ENCODE measurements at regions not wholly inside any gene's neighbourhood (a gene's known extent, or its start where the extent isn't known, plus 50 kb on each side); places are given as distances from the start of the nearest gene placed in this dataset.

DNA sequence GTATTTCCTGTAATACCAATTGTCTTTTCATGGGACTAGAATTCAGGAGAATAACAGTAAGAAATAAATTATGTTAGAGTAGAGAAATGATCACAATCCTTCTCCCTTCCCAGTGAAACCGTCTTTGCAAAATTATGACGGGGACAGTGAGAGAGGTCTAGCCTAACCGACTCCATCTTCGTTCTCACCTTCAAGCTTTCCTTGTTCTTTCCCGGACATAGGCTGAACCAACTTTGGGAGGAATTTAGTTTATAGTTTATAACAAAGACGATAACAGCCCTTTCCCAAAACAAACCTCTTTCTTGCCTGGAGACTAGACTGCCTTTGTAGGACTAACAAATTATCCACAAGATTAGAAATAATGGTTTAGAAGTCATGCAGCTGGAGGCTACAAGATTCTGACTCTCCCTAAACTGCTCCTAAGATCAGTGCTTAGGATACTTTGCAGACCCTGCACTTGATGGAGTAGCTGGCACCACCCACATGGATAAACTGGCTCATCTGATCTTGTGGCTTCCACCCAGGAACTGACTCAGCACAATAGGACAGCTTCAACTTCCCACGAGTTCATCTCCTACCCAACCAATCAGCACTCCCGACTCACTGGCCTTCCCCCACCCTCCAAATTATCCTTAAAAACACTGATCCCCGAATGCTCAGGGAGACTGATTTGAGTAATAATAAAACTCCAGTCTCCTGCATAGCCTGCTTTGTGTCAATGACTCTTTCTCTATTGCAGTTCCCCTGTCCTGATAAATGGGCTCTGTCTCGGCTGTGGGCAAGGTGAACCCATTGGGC, 521.2 kb upstream of the TBX3 start:
- no peak for DNase-seq

DNA sequence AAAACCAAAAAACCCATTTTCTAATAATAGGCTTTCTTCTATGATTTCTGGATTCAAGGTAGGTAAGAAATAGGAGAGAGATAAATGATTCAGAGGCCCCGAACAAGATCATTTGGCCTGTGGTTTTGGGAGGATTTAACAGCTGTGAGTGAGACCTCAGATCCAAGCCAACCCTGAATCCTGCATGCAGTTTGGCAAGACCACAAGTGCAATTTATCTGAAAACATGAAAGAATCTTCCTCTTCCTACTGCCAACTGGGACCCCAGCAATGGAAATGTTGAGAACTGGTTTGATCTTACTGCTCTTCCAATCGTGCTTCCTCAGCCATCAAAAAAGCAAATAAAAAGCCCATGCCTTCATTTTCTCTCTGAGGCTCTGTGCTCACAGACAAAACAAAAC, 519.7 kb upstream of the TBX3 start:
- DNase-seq = no peak

DNA sequence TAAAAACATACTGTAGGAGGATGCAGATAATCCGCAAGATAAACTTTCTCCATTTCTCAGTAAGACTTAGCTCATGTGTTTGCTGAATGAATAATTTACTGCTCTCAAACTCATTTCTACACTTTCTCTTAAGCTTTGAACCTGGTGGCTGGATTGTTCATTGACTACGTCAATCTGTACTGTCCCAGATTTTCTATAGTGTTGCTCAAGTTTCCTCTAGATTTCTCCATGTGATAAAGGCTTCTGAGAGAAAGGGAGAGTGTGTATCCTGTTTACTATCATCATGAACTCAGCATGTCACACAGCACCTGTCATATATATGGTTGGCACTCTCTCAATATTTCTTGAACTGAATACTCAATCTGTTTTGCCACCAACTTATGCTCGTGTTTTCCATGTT, 518.0 kb upstream of the TBX3 start:
- no peak for DNase-seq

DNA sequence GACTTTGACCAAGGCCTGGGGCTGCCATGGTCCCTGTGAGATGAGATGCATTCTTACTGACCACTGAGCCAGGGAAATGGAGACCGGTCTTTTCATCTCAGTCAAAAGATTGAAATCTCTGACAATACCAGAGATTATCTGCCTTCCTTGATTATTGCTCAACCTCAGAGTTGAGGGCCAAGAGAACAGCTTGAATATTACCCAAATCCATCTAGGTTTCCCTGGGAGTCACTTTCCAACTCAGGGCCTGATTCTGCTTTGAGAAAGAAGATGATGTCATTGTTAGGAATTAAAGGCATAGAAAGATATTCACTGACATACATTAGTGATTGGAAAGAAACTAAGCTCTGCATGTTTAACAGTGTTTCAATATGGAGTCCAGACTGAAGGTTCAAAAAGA, 515.9 kb upstream of the TBX3 start:
- DNase-seq = no peak

DNA sequence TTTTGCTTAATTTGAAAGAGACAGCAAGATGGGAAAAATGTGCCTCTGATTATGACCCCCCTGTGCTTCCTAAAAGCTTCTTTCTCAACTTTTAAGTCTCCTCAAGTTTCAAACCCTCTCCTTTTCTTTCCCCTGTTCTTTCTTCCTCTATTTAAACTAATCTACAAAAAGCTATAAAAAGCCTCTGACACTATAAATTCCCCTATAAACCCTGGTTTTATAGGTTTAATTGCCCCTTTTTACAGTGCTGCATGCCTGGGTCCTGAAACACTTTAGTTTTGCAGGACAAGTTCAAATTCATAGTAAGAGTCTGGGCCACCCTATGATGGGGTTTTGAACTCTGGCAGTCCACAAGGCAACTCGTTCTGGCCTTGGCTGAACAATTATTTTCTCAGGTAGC, 510.9 kb upstream of the TBX3 start:
- DNase-seq = no peak

DNA sequence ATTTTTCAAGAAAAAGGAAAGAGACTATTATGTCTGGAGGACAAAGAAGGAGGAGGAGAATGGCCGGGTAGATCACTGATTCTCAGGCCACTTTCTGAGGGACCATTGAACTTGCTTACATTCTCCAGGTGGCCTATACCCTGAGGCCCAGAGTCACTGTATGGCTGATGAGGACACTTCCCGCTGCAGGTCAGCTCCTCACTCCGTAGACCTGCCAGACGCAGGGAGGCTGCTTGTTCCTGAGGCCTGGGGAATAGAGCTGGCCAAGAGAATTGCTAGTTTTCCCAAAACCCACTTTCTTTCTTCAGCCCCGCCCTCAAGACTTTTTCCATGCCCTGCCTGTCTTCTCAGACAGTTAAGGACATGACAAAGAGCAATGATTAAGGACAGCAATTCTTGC, 510.5 kb upstream of the TBX3 start:
- DNase-seq = no peak

DNA sequence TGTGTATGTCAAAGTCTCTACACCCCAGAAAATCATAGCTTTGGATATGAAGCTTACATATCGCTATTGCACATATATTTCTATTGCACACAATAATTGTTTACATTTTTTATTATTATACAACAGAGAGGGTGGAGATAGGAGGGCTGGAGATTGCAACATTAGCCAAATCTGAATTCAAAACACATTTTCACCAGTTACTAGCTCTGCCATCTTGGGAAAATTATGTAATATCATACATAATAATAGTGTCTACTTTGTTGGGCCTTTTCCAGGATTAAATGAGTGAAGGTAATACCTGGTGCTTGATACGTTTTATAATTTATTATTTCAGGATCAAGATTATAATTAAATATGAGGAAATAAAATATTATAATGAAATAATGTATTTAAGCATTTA, 507.4 kb upstream of the TBX3 start:
- DNase-seq = no peak

DNA sequence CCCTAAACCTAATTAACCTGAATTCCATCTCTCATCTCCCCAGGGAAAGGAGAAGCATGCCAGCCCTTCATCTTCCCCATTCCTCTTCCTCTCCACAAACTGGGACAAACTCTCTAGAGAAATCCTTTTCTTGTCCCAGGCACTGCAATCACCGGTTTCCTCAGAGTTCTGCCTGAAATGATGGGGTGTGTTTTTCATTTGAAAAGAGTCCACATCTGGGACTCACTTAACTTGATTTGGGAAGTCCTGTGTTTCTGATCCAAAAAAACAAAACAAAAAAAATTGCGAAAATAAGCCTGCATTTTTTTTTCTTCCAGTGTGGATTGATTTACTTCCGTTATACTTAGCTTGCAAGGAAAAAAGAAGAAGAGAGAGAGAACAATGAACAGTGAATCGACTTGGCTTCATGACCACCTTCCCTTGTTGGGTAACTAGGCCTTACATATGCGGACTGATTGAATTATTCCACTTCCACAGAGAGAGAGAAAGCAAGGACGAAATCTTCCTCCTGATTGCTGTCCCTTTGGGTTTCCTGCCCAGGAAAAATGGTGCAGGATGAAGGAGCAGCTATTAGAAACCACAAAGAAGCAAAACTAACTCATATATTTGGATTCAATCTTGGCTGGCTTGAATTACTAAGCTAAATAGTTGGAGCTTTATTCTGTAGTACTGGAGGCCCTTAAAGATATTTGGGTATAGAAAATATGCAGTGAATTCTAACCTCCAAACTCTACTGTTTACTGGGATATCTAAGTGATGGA, 506.2 kb upstream of the TBX3 start:
- no peak for DNase-seq

DNA sequence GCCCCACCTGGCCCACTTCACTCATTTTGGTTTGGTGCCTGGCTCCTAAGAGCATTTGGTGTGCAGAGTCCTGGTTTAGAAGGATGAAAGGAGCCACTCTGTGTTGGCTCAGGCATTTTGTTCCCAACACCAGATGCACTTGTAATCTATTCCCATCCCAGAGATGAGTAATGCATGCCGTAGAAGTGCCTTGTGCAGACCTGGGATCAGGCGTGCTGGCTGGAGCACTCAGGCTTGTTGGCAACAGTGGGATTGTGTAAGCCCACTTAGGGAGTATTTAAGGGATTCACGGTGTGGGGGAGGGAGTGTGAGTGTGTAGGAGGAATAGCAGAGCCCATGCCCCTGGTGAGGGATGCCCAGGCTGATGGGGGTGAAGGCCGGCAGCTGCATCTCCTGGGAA, 501.5 kb upstream of the TBX3 start:
- no peak for DNase-seq

DNA sequence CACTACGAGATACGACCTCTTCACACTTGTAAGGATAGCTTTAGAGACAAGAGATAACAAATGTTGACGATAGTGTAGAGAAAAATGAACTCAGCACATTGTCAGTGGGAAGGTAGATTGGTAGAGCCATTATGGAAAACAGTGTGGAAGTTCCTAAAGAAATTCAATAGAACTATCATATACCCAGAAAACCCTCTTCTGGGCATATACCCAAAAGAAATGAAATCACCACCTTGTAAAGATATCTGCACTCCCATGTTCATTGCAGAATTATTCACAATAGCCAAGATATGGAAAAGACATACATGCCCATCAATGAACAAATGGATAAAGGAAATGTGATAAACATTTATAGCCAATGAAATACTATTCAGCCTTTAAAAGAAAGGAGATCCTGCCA, 499.8 kb upstream of the TBX3 start:
- DNase-seq = no peak

DNA sequence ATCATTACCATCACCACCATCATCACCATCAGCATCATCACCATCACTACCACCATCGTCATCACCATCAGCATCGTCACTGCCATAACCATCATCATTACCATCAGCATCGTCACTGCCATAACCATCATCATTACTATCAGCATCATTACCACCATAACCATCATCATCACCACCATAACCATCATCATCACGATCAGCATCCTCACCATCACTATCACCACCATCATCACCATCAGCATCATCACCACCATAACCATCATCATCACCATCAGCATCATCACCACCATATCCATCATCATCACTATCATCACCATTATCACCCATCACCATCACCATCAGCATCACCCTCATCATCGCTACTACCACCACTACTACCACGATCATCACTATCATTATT, 493.9 kb upstream of the TBX3 start:
- DNase-seq = no peak

DNA sequence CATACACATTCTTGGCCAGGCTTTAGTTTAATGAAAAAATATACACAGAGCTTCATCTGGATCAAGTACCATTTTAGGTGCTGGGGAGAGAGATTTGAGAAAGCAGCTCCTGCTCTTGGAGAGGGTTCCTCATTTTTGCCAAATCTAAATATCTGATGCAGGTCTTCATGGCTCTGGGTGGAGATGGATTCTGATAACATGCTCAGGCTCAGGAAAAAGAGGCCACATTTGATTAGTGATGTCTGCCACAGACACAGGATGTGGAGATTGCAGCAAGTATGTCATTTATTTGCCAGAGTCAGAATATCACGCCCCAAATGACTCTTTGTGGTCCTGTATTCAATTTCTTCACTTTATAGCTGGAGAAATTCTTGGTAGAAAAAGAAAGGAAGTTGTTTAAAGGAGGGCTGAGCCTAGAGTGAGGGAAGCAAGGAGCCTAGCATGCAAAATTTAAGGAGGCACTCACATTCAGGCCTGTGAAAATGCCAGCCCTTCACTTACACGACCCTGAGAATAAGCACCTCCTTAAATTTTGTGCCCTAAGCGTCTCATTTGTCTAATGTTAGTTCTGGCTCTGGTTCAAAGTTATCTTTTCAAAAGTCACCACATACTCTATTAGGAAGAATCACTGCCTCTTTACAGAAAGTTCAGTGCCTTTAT, 492.9 kb upstream of the TBX3 start:
- DNase-seq = no peak

DNA sequence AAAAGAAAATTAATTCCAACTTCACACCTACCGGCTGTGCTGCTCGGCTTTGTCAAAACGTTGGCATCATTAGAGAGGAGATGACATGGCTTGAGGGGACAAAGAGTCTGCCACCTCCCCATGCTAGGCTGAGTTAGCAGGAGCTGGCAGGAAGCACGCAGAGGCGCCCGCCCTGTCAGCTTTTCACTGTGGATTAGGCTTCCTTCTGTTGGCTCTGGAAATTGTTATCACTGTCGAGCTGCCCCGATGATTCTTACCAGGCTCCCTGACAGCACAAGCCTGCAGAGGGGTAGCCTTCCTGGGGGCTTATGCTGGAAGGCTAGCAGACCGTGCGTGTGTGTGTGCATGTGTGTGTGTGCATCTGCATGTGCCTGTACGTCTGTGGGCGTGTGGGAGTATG, 490.9 kb upstream of the TBX3 start:
- DNase-seq = no peak

DNA sequence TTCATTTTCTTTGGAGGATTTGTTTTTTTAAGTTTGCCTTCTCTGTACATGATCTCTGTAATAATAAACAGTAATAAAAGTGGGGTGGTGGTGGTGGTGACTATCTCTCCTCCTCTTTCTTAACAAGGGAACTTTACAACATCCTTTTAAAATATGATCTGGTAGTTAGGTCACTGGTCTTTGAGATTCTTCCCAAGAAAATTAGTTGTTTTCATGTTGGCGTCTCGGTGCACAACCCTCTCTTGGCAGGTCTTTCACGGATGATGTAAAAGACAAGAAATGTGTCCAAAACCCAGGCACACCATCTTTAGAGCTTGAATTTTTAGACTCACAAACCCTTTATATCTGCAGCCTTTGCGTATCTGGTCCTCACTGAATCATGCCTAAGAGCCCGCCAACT, 488.5 kb upstream of the TBX3 start:
- DNase-seq = no peak

DNA sequence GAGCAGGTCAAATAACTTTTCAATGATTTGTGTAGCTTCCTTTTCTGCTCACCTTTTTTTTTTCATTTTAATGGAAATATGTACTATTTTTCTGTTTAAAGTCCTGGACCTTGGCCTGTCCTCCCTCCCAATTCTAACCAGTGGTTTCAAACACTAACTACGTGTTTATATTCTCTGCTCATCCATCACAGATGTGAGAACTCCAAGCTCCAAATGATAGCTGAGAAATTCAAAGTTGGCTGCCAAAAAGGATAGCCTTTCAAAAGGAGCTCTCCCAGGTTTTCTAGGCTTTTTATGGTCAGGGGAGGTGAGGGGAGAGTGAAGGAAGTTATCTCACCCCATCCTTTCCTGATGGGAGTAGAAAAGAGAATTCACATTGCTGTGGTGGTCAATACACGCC, 486.0 kb upstream of the TBX3 start:
- DNase-seq = no peak

DNA sequence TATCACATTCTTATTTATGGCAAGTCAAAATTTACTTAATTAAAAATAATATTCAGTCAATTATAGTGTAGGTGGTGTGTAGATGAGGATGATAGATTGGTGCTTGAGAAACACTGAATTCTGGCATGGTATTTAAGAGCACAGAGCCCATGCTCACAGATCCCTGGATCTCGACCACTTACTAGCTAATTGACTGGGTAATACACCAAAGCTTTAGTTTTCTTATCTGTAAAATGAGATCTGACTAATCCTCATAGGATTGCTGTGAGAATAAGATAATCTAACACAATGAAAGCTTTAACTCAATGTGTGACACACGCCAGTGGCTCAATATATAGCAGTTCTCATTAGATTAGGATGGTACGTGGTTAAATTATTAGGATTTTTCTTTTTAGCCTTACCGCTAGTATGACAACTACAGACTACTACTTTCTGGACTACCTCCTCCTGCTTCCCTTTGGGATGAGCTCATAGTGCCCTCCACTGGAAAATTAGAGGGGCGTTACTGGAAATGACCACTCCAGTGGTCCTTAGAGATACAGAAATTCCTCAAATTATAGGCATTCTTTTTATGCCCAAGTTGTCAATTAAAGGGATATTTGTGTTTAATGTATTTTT, 482.8 kb upstream of the TBX3 start:
- DNase-seq = no peak

DNA sequence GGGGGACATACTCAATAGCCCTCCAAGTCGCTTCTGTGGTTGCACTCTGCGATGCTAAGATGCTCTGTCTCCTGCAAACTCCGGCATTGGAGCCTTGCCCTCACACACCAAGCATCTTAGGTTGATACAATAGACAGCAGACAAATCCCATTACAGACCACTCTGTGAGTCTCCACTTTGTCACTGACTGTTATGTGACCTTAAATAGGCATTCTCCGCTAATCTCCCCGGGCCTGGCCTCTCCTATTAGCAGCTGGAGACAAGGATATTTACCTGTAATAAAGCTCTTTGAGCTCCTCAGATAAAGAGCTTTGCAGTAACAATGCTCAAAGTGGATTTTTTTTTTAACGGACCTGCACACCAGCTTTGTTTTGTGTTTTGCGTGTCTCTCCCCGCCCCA, 479.7 kb upstream of the TBX3 start:
- DNase-seq = no peak

DNA sequence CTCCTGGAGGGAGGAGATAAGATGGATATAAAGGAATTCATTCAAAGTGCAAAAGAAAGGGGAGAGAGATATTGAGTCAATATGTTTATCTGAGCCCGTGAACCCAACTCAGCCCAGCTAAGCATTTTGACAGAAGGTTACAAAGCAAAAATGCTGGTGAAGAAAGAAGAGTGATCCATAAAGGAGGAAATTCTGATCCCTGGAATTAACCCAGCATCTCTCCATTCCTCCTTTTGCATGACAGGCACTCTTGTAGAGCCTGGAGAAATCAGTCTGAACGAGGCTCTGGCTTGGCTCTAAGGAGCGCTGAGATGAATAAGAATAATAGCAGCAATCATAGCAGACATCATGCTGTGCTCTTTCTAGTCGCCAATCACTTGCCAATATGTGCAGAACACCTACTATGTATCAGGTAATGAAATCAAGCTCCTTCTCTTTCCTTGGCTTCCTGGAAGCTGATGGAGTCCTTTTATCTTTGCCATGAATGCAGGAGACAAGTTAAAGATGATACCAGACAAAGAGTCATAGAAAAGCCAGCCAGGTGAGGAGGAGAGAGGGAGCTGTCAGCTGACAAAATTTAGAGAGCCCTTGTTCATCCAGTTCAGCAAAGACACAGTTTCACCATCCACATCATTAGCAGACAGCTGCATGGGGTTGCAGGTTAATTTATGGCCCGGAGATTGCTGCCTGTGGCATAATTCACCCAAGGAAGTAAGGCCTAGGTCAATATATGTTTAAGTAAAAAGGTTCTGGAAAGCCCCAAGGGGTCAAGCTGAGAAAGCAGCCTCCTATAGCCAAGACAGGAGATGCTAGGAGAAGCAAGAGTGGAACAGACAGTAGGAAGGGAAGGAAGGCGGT, 476.5 kb upstream of the TBX3 start:
- no peak for DNase-seq

DNA sequence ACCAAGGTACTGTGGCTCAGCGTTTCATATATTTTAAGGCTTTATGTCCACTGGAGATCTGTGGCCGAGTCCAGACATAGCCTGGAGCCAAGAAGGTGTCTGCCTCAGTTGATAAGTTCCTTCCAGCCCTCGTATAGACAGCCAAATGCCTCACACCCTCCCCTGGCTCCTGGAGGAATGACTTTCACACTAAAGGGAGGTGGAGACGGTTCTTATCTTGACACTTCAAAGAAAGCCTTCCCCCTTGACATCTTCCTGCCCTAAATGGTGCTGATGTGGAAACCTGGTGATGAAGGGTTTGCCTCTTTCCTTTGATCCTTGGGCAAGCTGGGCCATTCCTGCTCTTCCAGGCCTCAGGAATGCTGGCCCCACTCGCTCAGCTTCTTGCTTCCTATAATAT, 474.8 kb upstream of the TBX3 start:
- DNase-seq = no peak

DNA sequence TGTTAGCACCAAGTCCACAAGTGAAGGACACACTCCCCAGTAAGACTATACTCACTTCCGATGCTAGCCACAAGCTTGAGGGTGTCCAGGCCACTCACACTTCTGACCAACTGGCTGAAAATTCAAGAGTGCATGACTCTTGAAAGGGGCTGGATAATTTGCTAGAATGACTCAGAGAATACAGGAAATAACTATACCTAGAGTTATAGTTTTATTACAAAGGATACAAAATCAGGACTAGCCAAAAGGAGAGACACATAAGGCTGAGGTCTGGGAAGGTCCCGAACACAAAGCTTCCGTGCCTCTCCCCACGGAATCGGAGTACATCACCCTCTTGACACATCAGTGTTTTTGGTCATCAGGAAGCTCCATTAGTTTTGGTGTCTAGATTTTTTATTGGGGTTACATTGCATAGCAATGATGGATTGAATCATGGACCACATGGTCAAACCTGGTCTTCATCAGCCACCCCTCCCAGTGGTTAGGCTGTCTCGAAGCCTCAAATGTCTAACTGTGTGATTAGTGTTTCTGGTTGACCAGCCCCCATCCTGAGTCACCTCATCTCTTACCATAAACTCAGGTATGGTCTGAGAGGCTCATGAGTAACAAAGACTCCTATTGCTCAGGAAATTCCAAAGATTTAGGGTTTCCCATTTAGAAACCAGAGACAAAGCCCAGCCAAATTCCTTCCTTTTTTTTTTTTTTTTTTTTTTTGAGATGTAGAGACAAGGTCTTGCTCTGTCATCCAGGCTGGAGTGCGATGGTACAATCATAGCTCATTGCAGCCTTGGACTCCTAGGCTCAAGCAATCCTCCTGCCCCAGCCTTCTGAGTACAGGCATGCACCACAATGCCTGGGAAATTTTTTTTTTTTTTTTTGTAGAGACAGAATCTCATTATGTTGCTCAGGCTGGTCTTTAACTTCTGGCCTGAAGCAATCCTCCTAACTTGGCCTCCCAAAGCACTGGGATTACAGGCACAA, 472.0 kb upstream of the TBX3 start:
- DNase-seq = no peak

DNA sequence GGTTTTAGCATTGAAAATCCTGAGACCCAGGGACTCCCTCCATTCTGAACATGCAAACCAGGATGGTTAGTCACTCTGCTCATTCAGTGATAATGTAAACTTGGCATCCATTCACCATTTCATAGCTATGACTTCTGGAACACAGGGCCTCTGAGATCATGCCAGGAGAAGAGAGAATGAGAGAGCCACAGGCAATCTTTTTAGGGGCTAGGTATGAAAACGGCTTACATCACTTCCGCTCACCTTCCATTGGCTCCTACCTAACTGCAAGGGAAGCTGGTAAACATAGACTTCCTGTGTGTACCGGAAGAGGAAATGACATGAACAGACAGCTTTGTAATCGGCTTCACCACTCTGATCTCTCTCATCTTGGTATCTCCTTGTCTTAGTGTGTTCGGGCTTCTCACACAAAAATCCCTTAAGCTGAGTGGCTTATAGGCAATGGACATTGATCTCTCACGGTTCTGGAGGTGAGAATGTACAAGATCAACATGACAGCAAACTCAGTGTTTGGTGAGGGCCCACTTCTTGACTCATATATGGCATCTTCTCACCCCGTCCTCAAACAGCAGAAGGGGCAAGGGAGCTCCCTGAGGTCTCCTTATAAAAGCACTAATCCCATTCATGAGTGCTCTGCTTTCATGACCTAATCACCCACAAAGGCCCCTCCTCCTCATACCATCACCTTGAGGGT, 465.9 kb upstream of the TBX3 start:
- DNase-seq = no peak
